Right ventricle myocardium inferior (tissue), 1 donor: ENCODE measurements at regions not wholly inside any gene's neighbourhood (a gene's known extent, or its start where the extent isn't known, plus 50 kb on each side); places are given as distances from the start of the nearest gene placed in this dataset.

Experiments
- ATAC-seq: fragments of 200-7000 bp; cut with Tn5 transposase; one replicate; pipeline ENCODE4 v1.9.1; 2020; ENCODE audit warnings: mild to moderate bottlenecking, moderate library complexity
- DNase-seq: peaks from one replicate; pipeline ENCODE4 v3.0.0; 2021; ENCODE audit errors: missing footprints
- intact Hi-C: fragments of 100-400 bp; cut with DNase I; formaldehyde crosslinking; loops from one replicate; pipeline ENCODE4 v1.11.0; 2022
- donor health status: DM: no; HTN: yes; CAD: no; lungs with severe emphysema.

GRCh38 chr6:147870506-147871110, 362.1 kb downstream of the SAMD5 start:
- DNase-seq, result no peak
- intact Hi-C loops, result no loop called here
- ATAC-seq, result no peak

- intact Hi-C loops, result no loop called here
Measured at GRCh38 chr6:147872002-147872401, 363.5 kb downstream of the SAMD5 start.

DNA sequence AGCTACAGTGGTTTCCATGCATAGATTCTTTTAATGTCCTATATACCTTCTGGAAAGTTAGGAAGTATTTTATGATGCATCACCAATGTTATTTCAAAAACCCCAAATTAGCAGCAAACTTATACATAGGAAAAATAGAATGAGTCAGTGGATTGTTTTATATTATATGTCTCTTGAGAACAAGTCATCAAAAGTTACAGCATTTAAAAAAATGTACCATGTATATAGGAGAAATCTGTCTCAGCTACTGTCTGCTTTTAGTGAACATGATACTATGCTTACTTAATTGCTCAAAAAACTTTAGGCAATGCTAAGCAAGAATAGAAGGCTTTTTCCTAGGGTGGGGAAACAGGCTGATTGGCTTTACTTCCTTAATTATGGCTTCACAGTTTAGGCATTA, 365.3 kb downstream of the SAMD5 start:
- ATAC-seq (no peak), DNase-seq (no peak)
- intact Hi-C loops, result no loop called here

More at GRCh38 chr6:147872002-147872401, 363.5 kb downstream of the SAMD5 start:
- ATAC-seq (no peak), DNase-seq (no peak)

DNA sequence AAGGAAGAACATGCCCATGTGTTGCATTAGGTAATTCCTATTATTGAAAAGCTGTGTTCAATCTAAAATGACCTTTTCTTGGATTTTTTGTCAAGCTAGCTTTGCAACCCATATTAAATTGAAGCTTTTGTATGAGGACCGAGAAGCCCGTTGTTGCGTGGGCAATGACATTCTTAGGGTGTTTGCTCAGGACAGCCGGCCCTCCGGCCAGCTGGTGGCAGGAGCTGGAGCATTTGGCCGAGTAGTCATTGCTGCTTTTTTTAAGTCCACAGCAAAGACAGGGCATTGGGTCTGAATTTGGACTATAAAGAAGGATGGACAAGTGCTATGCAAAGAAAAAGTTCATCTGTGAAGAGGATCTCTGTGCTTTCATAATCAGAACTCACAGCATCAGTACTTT, 365.8 kb downstream of the SAMD5 start:
- no peak for DNase-seq
- intact Hi-C loops, result no loop called here
- no peak for ATAC-seq

GRCh38 chr6:147879031-147879580, 370.6 kb downstream of the SAMD5 start:
- intact Hi-C loops, result no loop called here
- DNase-seq, result no peak
- no peak for ATAC-seq

- DNase-seq (no peak), ATAC-seq (no peak)
- intact Hi-C loops, result no loop called here
Measured at GRCh38 chr6:147881432-147881831, 372.9 kb downstream of the SAMD5 start.

- ATAC-seq (no peak), DNase-seq (no peak)
- intact Hi-C loops, result no loop called here
Measured at GRCh38 chr6:147888374-147888773, 379.9 kb downstream of the SAMD5 start.

DNA sequence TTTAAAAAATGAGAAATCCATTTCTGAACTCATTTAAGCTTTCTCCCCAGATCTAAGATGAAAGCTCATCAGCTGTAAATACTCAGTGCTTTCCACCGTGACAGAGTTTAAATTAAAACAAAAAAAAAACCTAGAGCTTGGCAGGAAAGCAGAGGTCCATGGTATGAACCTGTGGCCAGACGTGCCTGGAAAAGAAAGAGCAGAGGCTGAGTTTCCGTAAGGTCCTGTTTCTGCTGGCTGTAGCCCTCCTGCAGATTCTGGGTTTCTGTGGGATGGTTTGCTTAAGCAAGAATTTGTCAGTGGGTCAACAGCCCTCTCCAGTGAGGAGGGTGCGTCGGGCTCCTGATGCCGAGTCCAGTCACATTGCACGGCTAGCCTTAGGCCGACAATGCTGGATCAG, 383.2 kb downstream of the SAMD5 start:
- intact Hi-C loops, result no loop called here
- ATAC-seq, result no peak
- no peak for DNase-seq

DNA sequence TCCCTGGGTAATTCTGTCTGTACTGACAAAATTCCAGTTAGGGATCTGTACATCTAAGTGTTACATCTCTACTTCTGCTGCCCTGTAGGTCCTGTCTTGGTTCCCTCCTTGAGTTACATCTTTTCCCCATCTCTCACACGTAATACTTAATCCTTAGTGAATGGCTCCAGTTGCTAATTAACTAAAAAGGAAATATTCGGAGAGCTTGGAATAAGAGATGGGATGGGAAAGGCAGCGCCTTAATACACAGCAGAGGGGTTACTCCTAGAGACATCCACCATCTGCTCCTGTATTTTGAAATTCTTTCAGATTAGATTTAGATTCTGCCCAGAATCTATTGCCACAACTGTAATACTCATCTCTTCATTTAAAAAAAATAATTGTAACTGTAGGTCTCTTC, 384.0 kb downstream of the SAMD5 start:
- ATAC-seq (no peak), DNase-seq (no peak)
- intact Hi-C loops, result no loop called here

GRCh38 chr6:147895272-147895671, 386.8 kb downstream of the SAMD5 start:
- intact Hi-C loops, result no loop called here
- ATAC-seq, result no peak
- DNase-seq, result no peak

DNA sequence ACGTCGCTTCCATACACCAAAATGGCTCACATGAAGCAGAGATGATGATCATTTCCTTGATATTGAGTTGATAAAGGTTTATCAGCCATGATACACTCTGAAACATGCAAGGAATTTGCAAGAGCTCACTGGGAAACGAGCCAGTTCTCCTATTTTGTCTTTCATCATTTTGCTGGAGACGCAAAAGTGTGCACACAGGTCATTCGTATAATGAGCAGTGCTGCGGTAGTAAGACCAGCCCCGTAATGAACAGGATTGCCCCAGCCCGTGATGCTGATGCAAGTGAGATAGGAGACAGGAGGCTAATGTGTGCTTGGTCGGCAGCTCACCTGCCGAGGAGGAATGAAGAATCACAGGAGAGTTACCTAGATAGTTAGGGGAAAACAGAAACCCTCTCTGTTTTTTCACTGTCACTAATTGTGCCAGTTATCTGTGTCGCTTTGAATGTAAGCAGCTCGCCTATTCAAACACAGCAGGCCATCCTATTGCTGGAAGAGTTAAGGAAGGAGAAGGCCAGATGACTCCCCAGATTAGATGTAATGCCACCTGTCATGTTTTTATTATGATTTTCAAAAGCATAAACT, 391.8 kb downstream of the SAMD5 start:
- DNase-seq (no peak), ATAC-seq (no peak)
- intact Hi-C loops, result no loop called here

GRCh38 chr6:147903321-147903720, 394.8 kb downstream of the SAMD5 start:
- ATAC-seq (no peak), DNase-seq (no peak)
- intact Hi-C loops, result no loop called here

GRCh38 chr6:147903931-147904330, 395.4 kb downstream of the SAMD5 start:
- ATAC-seq (no peak), DNase-seq (no peak)
- intact Hi-C loops, result no loop called here

DNA sequence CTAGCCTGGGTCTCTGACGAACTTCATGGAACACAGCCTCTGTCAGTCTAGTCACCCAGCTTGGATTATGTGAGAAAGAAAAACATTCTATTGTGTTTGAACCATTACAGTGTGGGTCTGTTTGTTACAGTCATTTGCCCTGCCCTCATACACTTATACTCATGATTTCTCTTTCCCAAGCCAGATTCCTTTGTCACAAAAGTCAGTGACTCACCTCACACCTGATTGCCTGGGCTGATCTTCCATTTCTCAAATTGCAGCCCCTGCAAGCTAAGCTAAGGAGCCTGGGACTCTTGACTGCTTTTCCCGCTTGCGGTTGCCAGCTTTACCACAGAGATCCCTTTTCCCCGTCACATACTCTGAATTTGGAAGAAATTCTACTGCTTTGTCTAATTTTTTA, 395.9 kb downstream of the SAMD5 start:
- ATAC-seq (no peak), DNase-seq (no peak)
- intact Hi-C loops, result no loop called here

DNA sequence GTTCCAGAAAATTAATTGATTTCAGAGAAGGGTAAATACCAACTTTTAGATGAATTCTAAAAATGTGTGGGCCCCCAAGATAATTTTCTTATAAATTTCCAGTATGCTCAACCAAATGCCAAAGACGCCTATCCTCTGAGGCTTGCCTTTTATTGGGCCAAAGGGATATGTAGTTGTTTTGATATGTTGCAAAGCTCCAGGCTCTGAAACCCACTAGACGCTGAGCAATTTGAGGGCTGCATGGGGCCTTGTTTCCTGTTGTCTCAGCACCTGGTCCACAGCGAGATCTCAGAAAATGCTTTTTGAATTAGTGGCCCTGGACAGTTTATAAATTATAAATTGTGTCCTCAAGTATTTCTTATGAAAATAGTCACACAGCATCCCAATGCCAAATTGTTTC, 397.2 kb downstream of the SAMD5 start:
- intact Hi-C loops, result no loop called here
- DNase-seq (no peak), ATAC-seq (no peak)

DNA sequence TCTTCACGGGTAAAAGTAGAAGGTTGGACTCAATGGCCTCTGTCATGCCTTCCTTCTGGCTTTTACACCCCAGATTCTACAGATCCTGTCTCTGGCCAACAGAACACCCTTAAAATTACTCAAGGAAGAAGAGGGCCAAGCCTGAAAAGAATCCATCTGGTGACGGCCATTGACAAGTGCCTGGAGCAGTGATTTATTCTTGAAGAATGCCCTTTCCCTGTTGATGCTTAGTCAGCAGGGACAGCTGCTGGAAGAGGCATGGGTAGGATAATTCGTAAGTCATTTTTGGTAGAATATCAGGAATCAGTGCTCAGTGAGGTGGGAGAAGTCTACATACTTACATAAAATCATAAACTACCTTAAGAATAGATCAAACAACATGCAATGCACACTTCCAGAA, 397.9 kb downstream of the SAMD5 start:
- DNase-seq (no peak), ATAC-seq (no peak)
- intact Hi-C loops, result no loop called here

GRCh38 chr6:147909640-147910039, 401.1 kb downstream of the SAMD5 start:
- ATAC-seq (no peak), DNase-seq (no peak)
- intact Hi-C loops, result no loop called here

GRCh38 chr6:147910281-147910680, 401.8 kb downstream of the SAMD5 start:
- intact Hi-C loops, result no loop called here

DNA sequence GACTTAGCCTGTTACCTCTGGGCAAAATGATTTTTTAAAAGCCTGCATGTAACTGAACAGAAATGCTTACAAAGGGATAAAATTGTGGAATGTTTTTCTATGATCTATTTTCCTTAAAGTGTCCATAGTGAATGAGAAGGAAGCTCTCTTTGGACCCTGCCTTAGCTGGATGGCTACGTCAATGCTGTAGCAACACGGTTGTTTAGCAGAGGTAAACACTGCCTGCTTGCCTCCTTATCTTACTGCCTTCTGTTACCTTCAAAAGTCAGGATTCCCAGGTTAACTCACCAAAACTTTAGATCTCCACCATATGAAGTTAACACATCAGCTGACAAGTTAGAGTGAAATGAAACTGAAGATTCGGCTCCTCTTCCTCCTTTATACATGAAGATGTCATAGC, 402.6 kb downstream of the SAMD5 start:
- intact Hi-C loops, result no loop called here
- DNase-seq (no peak), ATAC-seq (no peak)

More at GRCh38 chr6:147910281-147910680, 401.8 kb downstream of the SAMD5 start:
- no peak for DNase-seq
- no peak for ATAC-seq

DNA sequence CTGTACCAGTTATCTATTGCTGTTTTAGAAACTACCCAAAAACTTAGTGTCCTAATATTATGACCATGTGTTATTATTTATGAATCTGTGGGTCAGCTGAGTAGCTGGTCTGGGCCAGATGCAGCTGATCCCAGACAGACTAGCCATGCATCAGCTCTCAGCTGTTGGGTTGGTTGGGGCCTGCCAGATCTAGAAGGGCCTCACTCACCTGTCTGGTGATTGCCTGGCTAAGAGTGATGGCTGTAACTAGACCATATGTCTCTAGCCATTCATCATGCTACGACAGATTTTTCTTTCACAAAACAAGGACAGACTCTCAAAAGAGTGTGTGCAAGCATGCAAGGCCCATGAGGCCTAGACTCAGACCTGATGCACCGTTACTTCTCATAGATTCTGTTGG, 403.2 kb downstream of the SAMD5 start:
- DNase-seq (no peak), ATAC-seq (no peak)
- intact Hi-C loops, result no loop called here

- DNase-seq, result no peak
- ATAC-seq, result no peak
- intact Hi-C loops, result no loop called here
Measured at GRCh38 chr6:147922799-147923198, 414.3 kb downstream of the SAMD5 start.
